B cell (primary cell): ENCODE measurements at regions not wholly inside any gene's neighbourhood (a gene's known extent, or its start where the extent isn't known, plus 50 kb on each side); places are given as distances from the start of the nearest gene placed in this dataset.

ENCODE experiments used
- ATAC-seq: fragments of 200-7000 bp; cut with Tn5 transposase; one replicate; pipeline ENCODE4 v1.10.0; 2021; ENCODE audit warnings: low read depth, mild to moderate bottlenecking, moderate number of reproducible peaks, moderate library complexity
- CTCF ChIA-PET: fragments of 350-600 bp; sonication (Branson Sonifier 250); formaldehyde crosslinking; loops from one replicate; lab custom pipeline; 2021; ENCODE audit warnings: antibody characterized with exemption, inconsistent platforms; lab: Charles Lee
- POLR2A ChIA-PET: fragments of 350-600 bp; sonication (Branson Sonifier 250); formaldehyde crosslinking; loops from one replicate; lab custom pipeline; 2021; ENCODE audit warnings: antibody characterized with exemption; lab: Charles Lee
- DNase-seq: peaks from one replicate; pipeline ENCODE4 v3.0.0; 2013
- H2AFZ ChIP-seq: 2 replicates; pipeline ENCODE4 v1.6.1; 2012; ENCODE audit warnings: mild to moderate bottlenecking, low read depth, low read length; ENCODE audit not compliant: insufficient read depth, poor library complexity, severe bottlenecking
- H3K27ac ChIP-seq, 2 donors: 1 replicate in 1 of 2; 2 replicates in 1 of 2; pipeline ENCODE4 v1.5.1; 2012 to 2013; ENCODE audit warnings: low read length in 2 of 2, mild to moderate bottlenecking in 2 of 2, moderate library complexity in 1 of 2
- H3K27me3 ChIP-seq, 4 experiments: fragments of 200-600 bp in 1 of 4; sonication (generic) in 1 of 4; replicated peaks in 1 of 4; 1 replicate in 2 of 4; 2 replicates in 2 of 4; pipeline versions ENCODE4 v1.6.1 to v1.7.0; 2013 to 2016; ENCODE audit warnings: low read length in 3 of 4, mild to moderate bottlenecking in 2 of 4, mixed read lengths in 1 of 4, moderate library complexity in 1 of 4; ENCODE audit not compliant: insufficient read depth in 4 of 4, control insufficient read depth in 3 of 4; ENCODE audit errors: control extremely low read depth in 1 of 4
- H3K36me3 ChIP-seq, 2 experiments: replicated peaks in 1 of 2; 1 replicate in 1 of 2; 2 replicates in 1 of 2; pipeline versions ENCODE4 v1.6.1 to v1.7.1; 2013; ENCODE audit warnings: low read length in 1 of 2; ENCODE audit not compliant: insufficient read depth in 2 of 2, control insufficient read depth in 1 of 2; ENCODE audit errors: control extremely low read depth in 1 of 2, extremely low read depth in 1 of 2
- H3K4me1 ChIP-seq, 2 donors: fragments of 200-600 bp in 1 of 2; sonication (generic) in 1 of 2; 1 replicate in 1 of 2; 2 replicates in 1 of 2; pipeline versions ENCODE4 v1.5.1 to v1.6.1; 2013 to 2017; ENCODE audit warnings: low read length in 2 of 2; ENCODE audit not compliant: control insufficient read depth in 2 of 2, insufficient read depth in 2 of 2
- H3K4me2 ChIP-seq: replicated peaks from 2 replicates; pipeline ENCODE3; 2012; ENCODE audit warnings: mild to moderate bottlenecking, low read depth, low read length; ENCODE audit not compliant: poor library complexity, severe bottlenecking
- H3K4me3 ChIP-seq, 5 experiments: fragments of 200-600 bp in 1 of 5; sonication (generic) in 1 of 5; 1 replicate in 3 of 5; 2 replicates in 2 of 5; pipeline versions ENCODE4 v1.5.1 to v1.7.0; 2011 to 2016; ENCODE audit warnings: low read length in 4 of 5, mild to moderate bottlenecking in 4 of 5, low read depth in 2 of 5, control low read depth in 1 of 5, moderate library complexity in 1 of 5; ENCODE audit not compliant: insufficient read depth in 1 of 5; ENCODE audit errors: control extremely low read depth in 1 of 5, extremely low read depth in 1 of 5
- H3K79me2 ChIP-seq: fragments of 200-600 bp; sonication (generic); one replicate; pipeline ENCODE4 v1.6.0; 2016; ENCODE audit warnings: low read length; ENCODE audit not compliant: control insufficient read depth, insufficient read depth
- H3K9ac ChIP-seq: fragments of 200-600 bp; sonication (generic); 2 replicates; pipeline ENCODE4 v1.6.1; 2017; ENCODE audit warnings: mild to moderate bottlenecking, low read length, moderate library complexity
- H3K9me3 ChIP-seq, 3 donors: one replicate each; pipeline versions ENCODE4 v1.6.1 to v1.7.1; 2013; ENCODE audit warnings: low read length in 2 of 3; ENCODE audit not compliant: control insufficient read depth in 2 of 3, insufficient read depth in 1 of 3; ENCODE audit errors: control extremely low read depth in 1 of 3
- H4K20me1 ChIP-seq: 2 replicates; pipeline ENCODE4 v1.6.0; 2012; ENCODE audit warnings: mild to moderate bottlenecking, low read length; ENCODE audit not compliant: insufficient read depth, control insufficient read depth, poor library complexity, severe bottlenecking
- H3K27ac Mint-ChIP-seq: one replicate; pipeline ENCODE4 v1.8.0; 2021; ENCODE audit warnings: mixed read lengths
- H3K27me3 Mint-ChIP-seq: one replicate; pipeline ENCODE4 v1.8.0; 2021; ENCODE audit warnings: mixed read lengths
- H3K4me1 Mint-ChIP-seq: one replicate; pipeline ENCODE4 v1.8.0; 2021; ENCODE audit warnings: mixed read lengths
- H3K4me3 Mint-ChIP-seq: one replicate; pipeline ENCODE4 v1.8.0; 2021; ENCODE audit warnings: mixed read lengths
- H3K9me3 Mint-ChIP-seq: one replicate; pipeline ENCODE4 v1.8.0; 2022; ENCODE audit warnings: mixed read lengths; ENCODE audit not compliant: insufficient read depth
- EZH2 ChIP-seq: IDR thresholded peaks from 2 replicates; pipeline ENCODE4 v1.6.1; 2012; ENCODE audit warnings: borderline replicate concordance, low read depth, mild to moderate bottlenecking, moderate library complexity, low read length; ENCODE audit not compliant: insufficient read depth, poor library complexity, severe bottlenecking
- WGBS: methylation state at CpG from one replicate; pipeline ENCODE4 v1.1.5; 2013; ENCODE audit warnings: missing lambda C conversion rate; ENCODE audit not compliant: insufficient coverage; 5-methylcytosine and 5-hydroxymethylcytosine counted together
- intact Hi-C: fragments of 100-400 bp; cut with micrococcal nuclease; formaldehyde crosslinking; loops from one replicate; pipeline ENCODE4 v1.10.0; 2022
- TF ChIP-seq, protein P1 (sequence below): fragments of 200-600 bp; IDR thresholded peaks from one replicate; pipeline ENCODE4 v1.8.0; 2022; ENCODE audit warnings: antibody characterized with exemption, mild to moderate bottlenecking

DNA sequence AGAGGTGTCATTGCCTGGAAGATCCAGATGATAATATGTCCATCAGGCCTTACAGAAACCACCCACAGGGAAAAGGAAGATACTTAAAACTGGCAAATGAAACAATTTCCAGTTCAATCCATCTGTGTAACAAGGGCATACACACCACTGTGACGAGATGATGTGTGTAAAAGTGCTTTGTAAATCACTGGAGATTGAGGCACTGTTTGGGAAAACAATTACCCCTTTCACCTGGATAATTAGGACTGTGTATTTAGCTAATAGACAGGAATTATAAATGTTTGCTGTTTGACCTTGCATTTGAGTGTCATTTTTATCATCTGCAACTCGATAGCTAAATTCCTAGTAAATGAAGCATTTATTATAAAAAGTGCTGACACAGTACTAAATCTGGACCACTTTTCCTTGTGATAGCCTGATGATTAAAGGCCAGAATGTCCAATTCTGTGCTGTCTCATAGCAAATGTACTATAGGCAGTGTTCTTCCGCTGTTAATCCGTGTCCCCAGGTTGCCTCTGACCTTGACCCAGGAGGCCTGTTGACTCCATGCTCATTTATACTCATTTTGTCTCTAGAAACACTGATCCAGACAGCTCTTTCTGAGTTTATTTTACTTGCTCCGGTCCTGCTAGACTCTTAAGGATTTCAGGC lies 105.8 kb downstream of the LACC1 start:
- Histone ChIP-seq H3K4me3 (no peak overlapping the region), H3K4me2 (no peak overlapping the region), H3K9me3 (peaks cover 0 to 2% (median 0%) of the 10 kb centered on the region in 3 donors), H4K20me1 (no peaks in the 10 kb centered on the region), H3K4me1 (no peaks in the 10 kb centered on the region), H3K27me3 (no peaks in the 10 kb centered on the region), H3K27ac (no peak overlapping the region), H2AFZ (no peak overlapping the region), H3K9ac (no peak overlapping the region), H3K36me3 (no peaks in the 10 kb centered on the region), H3K79me2 (no peaks in the 10 kb centered on the region)
- no peak for TF ChIP-seq EZH2
- TF ChIP-seq, protein P1, sequence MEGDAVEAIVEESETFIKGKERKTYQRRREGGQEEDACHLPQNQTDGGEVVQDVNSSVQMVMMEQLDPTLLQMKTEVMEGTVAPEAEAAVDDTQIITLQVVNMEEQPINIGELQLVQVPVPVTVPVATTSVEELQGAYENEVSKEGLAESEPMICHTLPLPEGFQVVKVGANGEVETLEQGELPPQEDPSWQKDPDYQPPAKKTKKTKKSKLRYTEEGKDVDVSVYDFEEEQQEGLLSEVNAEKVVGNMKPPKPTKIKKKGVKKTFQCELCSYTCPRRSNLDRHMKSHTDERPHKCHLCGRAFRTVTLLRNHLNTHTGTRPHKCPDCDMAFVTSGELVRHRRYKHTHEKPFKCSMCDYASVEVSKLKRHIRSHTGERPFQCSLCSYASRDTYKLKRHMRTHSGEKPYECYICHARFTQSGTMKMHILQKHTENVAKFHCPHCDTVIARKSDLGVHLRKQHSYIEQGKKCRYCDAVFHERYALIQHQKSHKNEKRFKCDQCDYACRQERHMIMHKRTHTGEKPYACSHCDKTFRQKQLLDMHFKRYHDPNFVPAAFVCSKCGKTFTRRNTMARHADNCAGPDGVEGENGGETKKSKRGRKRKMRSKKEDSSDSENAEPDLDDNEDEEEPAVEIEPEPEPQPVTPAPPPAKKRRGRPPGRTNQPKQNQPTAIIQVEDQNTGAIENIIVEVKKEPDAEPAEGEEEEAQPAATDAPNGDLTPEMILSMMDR: no peak
- intact Hi-C loops: no loop called here
- Mint-ChIP-seq H3K4me3 (no peak overlapping the region), H3K9me3 (no peaks in the 10 kb centered on the region), H3K27ac (no peak overlapping the region), H3K4me1 (no peaks in the 10 kb centered on the region), H3K27me3 (peaks cover 10% of the 10 kb centered on the region)
- 78% methylated on average over 3 of the region's 5 CpGs for WGBS
- CTCF ChIA-PET: no interaction called here
- ATAC-seq: no peak
- DNase-seq: no peak
- POLR2A ChIA-PET: no interaction called here

DNA sequence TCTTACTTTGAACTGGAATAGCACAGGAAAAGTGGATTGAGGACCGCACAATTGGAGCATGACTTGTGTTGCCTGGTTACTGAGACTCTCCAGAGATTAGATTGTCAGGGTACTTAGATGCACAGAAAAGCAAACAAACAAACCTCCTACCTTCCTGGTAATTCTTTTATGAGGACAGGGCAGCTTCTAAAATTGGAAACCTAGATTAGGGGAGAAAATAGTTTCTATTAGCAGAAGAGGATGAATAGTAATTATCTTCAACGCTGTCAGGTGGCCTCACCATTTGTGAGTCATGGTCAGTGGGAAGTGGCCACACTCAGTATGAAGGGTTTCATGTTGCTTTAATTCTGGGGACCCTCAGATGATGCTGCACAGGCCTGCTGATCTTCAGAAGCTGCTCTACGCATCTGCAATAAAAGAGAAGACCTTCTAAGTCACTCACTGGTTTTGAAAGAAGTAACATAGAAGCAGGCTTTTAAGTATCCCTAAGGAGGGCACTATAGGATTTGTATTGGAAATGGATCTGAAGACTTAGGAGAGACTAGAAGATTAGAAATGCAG lies 106.8 kb downstream of the LACC1 start:
- H3K27ac Mint-ChIP-seq: no peak overlapping the region
- 92% methylated on average over 2 of the region's 3 CpGs for WGBS
- no peaks in the 10 kb centered on the region for H3K4me1 Mint-ChIP-seq
- Histone ChIP-seq H3K4me3 (no peak overlapping the region), H3K27ac (no peak overlapping the region), H3K9ac (no peak overlapping the region), H2AFZ (no peak overlapping the region), H3K4me1 (no peaks in the 10 kb centered on the region), H3K79me2 (no peaks in the 10 kb centered on the region), H3K9me3 (peaks cover 0 to 2% (median 0%) of the 10 kb centered on the region in 3 donors), H3K4me2 (no peak overlapping the region), H4K20me1 (no peaks in the 10 kb centered on the region), H3K27me3 (no peaks in the 10 kb centered on the region), H3K36me3 (no peaks in the 10 kb centered on the region)
- no peaks in the 10 kb centered on the region for H3K9me3 Mint-ChIP-seq
- peaks cover 15% of the 10 kb centered on the region for H3K27me3 Mint-ChIP-seq
- ChIA-PET CTCF (no interaction called here), POLR2A (no interaction called here)
- TF ChIP-seq, protein P1: no peak
- no peak for TF ChIP-seq EZH2
- DNase-seq: no peak
- intact Hi-C loops: no loop called here
- ATAC-seq: no peak
- H3K4me3 Mint-ChIP-seq: no peak overlapping the region
